ENCODE measurements at regions not wholly inside any gene's neighbourhood (a gene's known extent, or its start where the extent isn't known, plus 50 kb on each side); places are given as distances from the start of the nearest gene placed in this dataset.

- no peaks in the 10 kb centered on the region for H3K9me2 ChIP-seq (ENCODE audit: insufficient read depth, low read length)
- intact Hi-C loops (cut with micrococcal nuclease; ENCODE audit: unreplicated experiment), result no loop called here
- no peaks in the 10 kb centered on the region for H3K4me1 ChIP-seq (ENCODE audit: insufficient read depth, low read length, poor library complexity, severe bottlenecking)
- H3K27ac ChIP-seq (ENCODE audit: low read depth, low read length, poor library complexity, severe bottlenecking), result no peak overlapping the region
- H3K36me3 ChIP-seq (ENCODE audit: insufficient read depth, low read length), result no peaks in the 10 kb centered on the region
- H3K79me2 ChIP-seq (ENCODE audit: insufficient read depth, low read depth, low read length), result no peaks in the 10 kb centered on the region
- H3K4me3 ChIP-seq (ENCODE audit: low read depth, low read length, poor library complexity, severe bottlenecking), result no peak overlapping the region
- no peak overlapping the region for H2AFZ ChIP-seq (ENCODE audit: low read length)
- POLR2A ChIA-PET, result no interaction called here
- CTCF ChIA-PET (ENCODE audit: unreplicated experiment), result no interaction called here
- no peak for DNase-seq (ENCODE audit: low spot score)
- no peaks in the 10 kb centered on the region for H4K20me1 ChIP-seq (ENCODE audit: insufficient read depth, low read length)
- no peaks in the 10 kb centered on the region for H3K9me3 ChIP-seq (ENCODE audit: low read length)
- no peak overlapping the region for H3K4me2 ChIP-seq (ENCODE audit: low read length)
- no TSS peak for BruUV-seq (replicated peaks)
- TF ChIP-seq CTCF (conservative IDR thresholded peaks at IDR 0.05; ENCODE audit: low read length), result no peak
- no peak for TF ChIP-seq EZH2phosphoT487 (IDR thresholded peaks at IDR 0.05; ENCODE audit: borderline replicate concordance, low read depth, low read length)
Measured at GRCh38 chr4:124304941-124305340, 407.6 kb downstream of the ANKRD50 start.

- Histone ChIP-seq H3K36me3 (ENCODE audit: insufficient read depth, low read length) (no peaks in the 10 kb centered on the region), H3K9me2 (ENCODE audit: insufficient read depth, low read length) (no peaks in the 10 kb centered on the region), H3K4me3 (ENCODE audit: low read depth, low read length, poor library complexity, severe bottlenecking) (no peak overlapping the region), H3K9me3 (ENCODE audit: low read length) (no peaks in the 10 kb centered on the region), H3K79me2 (ENCODE audit: insufficient read depth, low read depth, low read length) (no peaks in the 10 kb centered on the region), H2AFZ (ENCODE audit: low read length) (no peak overlapping the region), H3K27ac (ENCODE audit: low read depth, low read length, poor library complexity, severe bottlenecking) (no peak overlapping the region), H3K4me1 (ENCODE audit: insufficient read depth, low read length, poor library complexity, severe bottlenecking) (no peaks in the 10 kb centered on the region), H4K20me1 (ENCODE audit: insufficient read depth, low read length) (no peaks in the 10 kb centered on the region), H3K4me2 (ENCODE audit: low read length) (no peak overlapping the region)
- no peak for DNase-seq (ENCODE audit: low spot score)
- POLR2A ChIA-PET, result interaction anchor here (0.6 kb wide), 1 partner anchor 385 kb away, joined by 3 read pairs; no protein-coding TSS in a partner anchor
- CTCF ChIA-PET (ENCODE audit: unreplicated experiment), result no interaction called here
- BruUV-seq (replicated peaks), result no TSS peak
- intact Hi-C loops (cut with micrococcal nuclease; ENCODE audit: unreplicated experiment), result no loop called here
- TF ChIP-seq CTCF (conservative IDR thresholded peaks at IDR 0.05; ENCODE audit: low read length) (no peak), EZH2phosphoT487 (IDR thresholded peaks at IDR 0.05; ENCODE audit: borderline replicate concordance, low read depth, low read length) (no peak)
Measured at GRCh38 chr4:124306352-124306751, 406.2 kb downstream of the ANKRD50 start.

- H3K36me3 ChIP-seq (ENCODE audit: insufficient read depth, low read length), result no peaks in the 10 kb centered on the region
- no peak overlapping the region for H3K4me3 ChIP-seq (ENCODE audit: low read depth, low read length, poor library complexity, severe bottlenecking)
- no peaks in the 10 kb centered on the region for H3K9me3 ChIP-seq (ENCODE audit: low read length)
- no peaks in the 10 kb centered on the region for H3K9me2 ChIP-seq (ENCODE audit: insufficient read depth, low read length)
- no peaks in the 10 kb centered on the region for H4K20me1 ChIP-seq (ENCODE audit: insufficient read depth, low read length)
- no peaks in the 10 kb centered on the region for H3K4me1 ChIP-seq (ENCODE audit: insufficient read depth, low read length, poor library complexity, severe bottlenecking)
- no peak for TF ChIP-seq CTCF (conservative IDR thresholded peaks at IDR 0.05; ENCODE audit: low read length)
- TF ChIP-seq EZH2phosphoT487 (IDR thresholded peaks at IDR 0.05; ENCODE audit: borderline replicate concordance, low read depth, low read length), result no peak
- CTCF ChIA-PET (ENCODE audit: unreplicated experiment), result no interaction called here
- no peak overlapping the region for H3K4me2 ChIP-seq (ENCODE audit: low read length)
- BruUV-seq (replicated peaks), result no TSS peak
- H3K79me2 ChIP-seq (ENCODE audit: insufficient read depth, low read depth, low read length), result no peaks in the 10 kb centered on the region
- DNase-seq (ENCODE audit: low spot score), result no peak
- intact Hi-C loops (cut with micrococcal nuclease; ENCODE audit: unreplicated experiment), result no loop called here
- POLR2A ChIA-PET, result interaction anchor here (1.6 kb wide), 1 partner anchor 36 kb away, joined by 3 read pairs; no protein-coding TSS in a partner anchor
- H3K27ac ChIP-seq (ENCODE audit: low read depth, low read length, poor library complexity, severe bottlenecking), result no peak overlapping the region
- no peak overlapping the region for H2AFZ ChIP-seq (ENCODE audit: low read length)
Measured at GRCh38 chr4:124307143-124307542, 405.4 kb downstream of the ANKRD50 start.

All from OCI-LY7 (cell line).